ENCODE measurements at regions not wholly inside any gene's neighbourhood (a gene's known extent, or its start where the extent isn't known, plus 50 kb on each side); places are given as distances from the start of the nearest gene placed in this dataset.
"Not testable (repeated sequence)": the region's sequence is repeated elsewhere in the genome, so short reads cannot be mapped to it uniquely, and the experiment has no call there.

- DNase-seq (ENCODE audit: low read depth): no peak
These were observed 57.0 kb downstream of the MSTN start for GRCh38 chr2:190005513-190005912.

- no peak for DNase-seq (ENCODE audit: low read depth)
These were observed 62.9 kb downstream of the MSTN start for GRCh38 chr2:189999661-190000060.

GRCh38 chr2:189998665-189999064, 63.9 kb downstream of the MSTN start:
- not testable (repeated sequence) for DNase-seq (ENCODE audit: low read depth)

- DNase-seq (ENCODE audit: low read depth): no peak
These were observed 65.5 kb downstream of the MSTN start for GRCh38 chr2:189997016-189997415.

GRCh38 chr2:189995679-189996078, 66.8 kb downstream of the MSTN start:
- DNase-seq (ENCODE audit: low read depth): no peak

GRCh38 chr2:189982780-189983394, 79.6 kb downstream of the MSTN start:
- DNase-seq (ENCODE audit: low read depth): peak; percentile 2

- DNase-seq (ENCODE audit: low read depth): no peak
These were observed 80.4 kb downstream of the MSTN start for GRCh38 chr2:189982087-189982486.

- not testable (repeated sequence) for DNase-seq (ENCODE audit: low read depth)
These were observed 86.0 kb downstream of the MSTN start for GRCh38 chr2:189976488-189976887.

- no peak for DNase-seq (ENCODE audit: low read depth)
These were observed 102.2 kb downstream of the MSTN start for GRCh38 chr2:189960346-189960745.

- DNase-seq (ENCODE audit: low read depth): no peak
These were observed 103.1 kb downstream of the MSTN start for GRCh38 chr2:189959450-189959849.

- DNase-seq (ENCODE audit: low read depth): no peak
These were observed 107.5 kb downstream of the MSTN start for GRCh38 chr2:189954989-189955388.

GRCh38 chr2:189952536-189953109, 109.9 kb downstream of the MSTN start:
- DNase-seq (ENCODE audit: low read depth): no peak

- DNase-seq (ENCODE audit: low read depth): no peak
These were observed 110.6 kb downstream of the MSTN start for GRCh38 chr2:189951791-189952535.

GRCh38 chr2:189943009-189943408, 119.5 kb downstream of the MSTN start:
- DNase-seq (ENCODE audit: low read depth): no peak

- DNase-seq (ENCODE audit: low read depth): no peak
These were observed 121.6 kb downstream of the MSTN start for GRCh38 chr2:189940913-189941312.

- DNase-seq (ENCODE audit: low read depth): no peak
These were observed 124.8 kb downstream of the MSTN start for GRCh38 chr2:189937691-189938090.

- peak; percentile 8 for DNase-seq (ENCODE audit: low read depth)
These were observed 128.6 kb downstream of the MSTN start for GRCh38 chr2:189933911-189934399.

- no peak for DNase-seq (ENCODE audit: low read depth)
These were observed 129.5 kb downstream of the MSTN start for GRCh38 chr2:189933041-189933440.

- no peak for DNase-seq (ENCODE audit: low read depth)
These were observed 134.7 kb downstream of the MSTN start for GRCh38 chr2:189927823-189928222.

Data from Daoy (cell line).